ENCODE measurements at regions not wholly inside any gene's neighbourhood (a gene's known extent, or its start where the extent isn't known, plus 50 kb on each side); places are given as distances from the start of the nearest gene placed in this dataset.

GRCh38 chr10:83089335-83089734 is 1050.0 kb upstream of the GHITM start:
- H3K79me2 ChIP-seq (ENCODE audit: control insufficient read depth, insufficient read depth, low read length): no peaks in the 10 kb centered on the region
- no peak overlapping the region for H3K4me3 ChIP-seq (replicated peaks in 1 of 3; ENCODE audit: insufficient read depth in 1 of 3, low read depth in 1 of 3, low read length in 3 of 3)
- CTCF ChIA-PET: no interaction called here
- TF ChIP-seq POLR2A (IDR thresholded peaks at IDR 0.05; ENCODE audit: low read depth, low read length): no peak
- no peak for TF ChIP-seq JUN (IDR thresholded peaks at IDR 0.05; ENCODE audit: borderline replicate concordance, insufficient read depth, insufficient read length, low read depth)
- no peak for TF ChIP-seq MAX (IDR thresholded peaks at IDR 0.05; ENCODE audit: insufficient read depth, insufficient read length)
- TF ChIP-seq EZH2 (IDR thresholded peaks at IDR 0.05; ENCODE audit: borderline replicate concordance, low read depth, low read length, severe bottlenecking): no peak
- no peak for TF ChIP-seq FOS (IDR thresholded peaks at IDR 0.05; ENCODE audit: borderline replicate concordance, insufficient read depth, low read length)
- TF ChIP-seq POLR2AphosphoS5 (IDR thresholded peaks at IDR 0.05; ENCODE audit: insufficient read depth, low read depth, low read length): no peak
- no peak for TF ChIP-seq GATA2 (IDR thresholded peaks at IDR 0.05; ENCODE audit: insufficient read depth, insufficient read length, low read depth, low read length)
- TF ChIP-seq MYC (IDR thresholded peaks at IDR 0.05; ENCODE audit: low read depth, low read length): no peak
- TF ChIP-seq CTCF (IDR thresholded peaks at IDR 0.05; ENCODE audit: extremely low read depth in 1 of 2, insufficient read depth in 1 of 2, low read depth in 1 of 2, low read length in 2 of 2): no peak
- POLR2A ChIA-PET: no interaction called here
- dilution Hi-C loops (cut with MboI; ENCODE audit: extremely low pct_ligation_motif_present, low sequenced_read_pairs) (no loop called here), intact Hi-C loops (cut with micrococcal nuclease) (no loop called here)
- no peak overlapping the region for H3K4me2 ChIP-seq (ENCODE audit: insufficient read depth, low read length)
- no peak for FAIRE-seq
- no peak overlapping the region for H3K9ac ChIP-seq (replicated peaks; ENCODE audit: extremely low read depth, insufficient read depth, low read length)
- no peaks in the 10 kb centered on the region for H3K4me1 ChIP-seq (ENCODE audit: control insufficient read depth, extremely low read depth, insufficient read depth, low read length)
- H3K9me1 ChIP-seq (replicated peaks; ENCODE audit: control insufficient read depth, extremely low read depth, insufficient read depth, low read length): no peaks in the 10 kb centered on the region
- H2AFZ ChIP-seq (ENCODE audit: low read depth, low read length): no peak overlapping the region
- H3K36me3 ChIP-seq (ENCODE audit: control insufficient read depth in 2 of 2, extremely low read depth in 1 of 2, insufficient read depth in 2 of 2, low read length in 2 of 2): no peaks in the 10 kb centered on the region
- H4K20me1 ChIP-seq (replicated peaks; ENCODE audit: control insufficient read depth, extremely low read depth, insufficient read depth, low read length): no peaks in the 10 kb centered on the region
- BruUV-seq (replicated peaks): no TSS peak
- no peaks in the 10 kb centered on the region for H3K27me3 ChIP-seq (ENCODE audit: control insufficient read depth in 2 of 2, insufficient read depth in 2 of 2, low read length in 2 of 2)
- no peaks in the 10 kb centered on the region for H3K9me3 ChIP-seq (replicated peaks; ENCODE audit: control insufficient read depth, insufficient read depth, low read length)
- no peak for DNase-seq (ENCODE audit: low read depth, low spot score)
- H3K27ac ChIP-seq (ENCODE audit: insufficient read depth, low read depth, low read length): no peak overlapping the region

All from endothelial cell of umbilical vein (primary cell).